Neuronal stem cell (in vitro differentiated cells): ENCODE measurements at regions not wholly inside any gene's neighbourhood (a gene's known extent, or its start where the extent isn't known, plus 50 kb on each side); places are given as distances from the start of the nearest gene placed in this dataset.

Experiments used
- DNase-seq: peaks from one replicate; pipeline ENCODE4 v3.0.0-alpha.2; 2013; ENCODE audit warnings: low spot score
- H2AFZ ChIP-seq: one replicate; pipeline ENCODE4 v1.6.1; 2013; ENCODE audit warnings: mild to moderate bottlenecking, low read length, inconsistent platforms
- H2AK5ac ChIP-seq: 2 replicates; pipeline ENCODE4 v1.6.1; 2013; ENCODE audit warnings: low read depth, mild to moderate bottlenecking, inconsistent platforms, low read length, moderate library complexity, mixed read lengths
- H2BK120ac ChIP-seq: 2 replicates; pipeline ENCODE4 v1.6.1; 2013; ENCODE audit warnings: low read depth, mild to moderate bottlenecking, inconsistent platforms, low read length, moderate library complexity, mixed read lengths
- H2BK12ac ChIP-seq: one replicate; pipeline ENCODE4 v1.6.1; 2013; ENCODE audit warnings: low read length, inconsistent platforms
- H2BK15ac ChIP-seq: 2 replicates; pipeline ENCODE4 v1.6.1; 2013; ENCODE audit warnings: mild to moderate bottlenecking, low read length, inconsistent platforms, mixed read lengths
- H2BK5ac ChIP-seq: one replicate; pipeline ENCODE4 v1.6.1; 2013; ENCODE audit warnings: inconsistent platforms, mild to moderate bottlenecking, low read length, moderate library complexity
- H3K14ac ChIP-seq: one replicate; pipeline ENCODE4 v1.6.1; 2013; ENCODE audit warnings: low read length, inconsistent platforms
- H3K18ac ChIP-seq: 2 replicates; pipeline ENCODE4 v1.6.1; 2013; ENCODE audit warnings: low read length, inconsistent platforms
- H3K23ac ChIP-seq: 2 replicates; pipeline ENCODE4 v1.6.1; 2013; ENCODE audit warnings: low read depth, mild to moderate bottlenecking, mixed read lengths, low read length, inconsistent platforms; ENCODE audit not compliant: poor library complexity
- H3K27ac ChIP-seq: replicated peaks from 3 replicates; pipeline ENCODE4 v1.5.1; 2013; ENCODE audit warnings: low read length, inconsistent platforms
- H3K27me3 ChIP-seq, 3 experiments: 2 replicates each; pipeline ENCODE4 v1.6.1; 2013; ENCODE audit warnings: low read length in 3 of 3, mild to moderate bottlenecking in 2 of 3, inconsistent platforms in 1 of 3, low read depth in 1 of 3, mixed read lengths in 1 of 3, moderate library complexity in 1 of 3; ENCODE audit not compliant: control insufficient read depth in 3 of 3, insufficient read depth in 3 of 3
- H3K36me3 ChIP-seq, 2 donors: replicated peaks in 1 of 2; 2 replicates each; pipeline ENCODE4 v1.6.1; 2013; ENCODE audit warnings: low read length in 2 of 2; ENCODE audit not compliant: control insufficient read depth in 2 of 2, insufficient read depth in 2 of 2
- H3K4ac ChIP-seq: 2 replicates; pipeline ENCODE4 v1.6.1; 2013; ENCODE audit warnings: inconsistent platforms, mild to moderate bottlenecking, low read length, moderate library complexity
- H3K4me1 ChIP-seq, 2 donors: 1 replicate in 1 of 2; 2 replicates in 1 of 2; pipeline ENCODE4 v1.6.1; 2013; ENCODE audit warnings: low read length in 2 of 2, low read depth in 1 of 2; ENCODE audit not compliant: control insufficient read depth in 2 of 2, insufficient read depth in 1 of 2
- H3K4me2 ChIP-seq: one replicate; pipeline ENCODE4 v1.6.1; 2013; ENCODE audit warnings: mild to moderate bottlenecking, low read length, inconsistent platforms; ENCODE audit not compliant: insufficient read depth, poor library complexity, severe bottlenecking
- H3K4me3 ChIP-seq, 2 donors: 2 replicates each; pipeline ENCODE4 v1.5.1; 2013; ENCODE audit warnings: low read length in 2 of 2, mild to moderate bottlenecking in 2 of 2, inconsistent platforms in 1 of 2, moderate library complexity in 1 of 2
- H3K79me1 ChIP-seq: one replicate; pipeline ENCODE4 v1.6.1; 2013; ENCODE audit warnings: low read depth, mild to moderate bottlenecking, inconsistent platforms, low read length, moderate library complexity
- H3K9ac ChIP-seq: one replicate; pipeline ENCODE4 v1.6.1; 2013; ENCODE audit warnings: mild to moderate bottlenecking, low read depth, low read length, inconsistent platforms; ENCODE audit not compliant: poor library complexity
- H3K9me3 ChIP-seq, 2 donors: replicated peaks in 1 of 2; 2 replicates each; pipeline versions ENCODE3 to v1.6.1; 2013; ENCODE audit warnings: low read length in 2 of 2, mild to moderate bottlenecking in 2 of 2, inconsistent platforms in 1 of 2, low read depth in 1 of 2, mixed read lengths in 1 of 2, moderate library complexity in 1 of 2; ENCODE audit not compliant: control insufficient read depth in 2 of 2, insufficient read depth in 1 of 2
- H4K8ac ChIP-seq: one replicate; pipeline ENCODE4 v1.6.1; 2013; ENCODE audit warnings: low read depth, mild to moderate bottlenecking, inconsistent platforms, low read length, moderate library complexity
- H4K91ac ChIP-seq: one replicate; pipeline ENCODE4 v1.6.1; 2013; ENCODE audit warnings: low read length, low read depth, mild to moderate bottlenecking, inconsistent platforms; ENCODE audit not compliant: poor library complexity
- WGBS, 2 donors: extraction: QIAGEN DNeasy Blood & Tissue Kit; methylation state at CpG; one replicate each; pipeline ENCODE4 v1.1.7; 2013; ENCODE audit warnings: missing lambda C conversion rate in 2 of 2, mixed read lengths in 1 of 2; ENCODE audit not compliant: insufficient read length in 2 of 2, insufficient replicate concordance in 1 of 2; ENCODE audit errors: extremely low coverage in 2 of 2; 5-methylcytosine and 5-hydroxymethylcytosine counted together

- 100% methylated on average over 1 of the region's 2 CpGs; no CpG with 5 or more reads in 1 of the 2 donors for WGBS, 2 donors
- Histone ChIP-seq H3K14ac (no peak overlapping the region), H3K18ac (no peak overlapping the region), H3K23ac (no peak overlapping the region), H3K79me1 (no peaks in the 10 kb centered on the region), H4K8ac (no peak overlapping the region), H2AFZ (no peak overlapping the region), H3K27ac (no peak overlapping the region), H2BK12ac (no peak overlapping the region), H2BK5ac (no peak overlapping the region), H3K4ac (no peak overlapping the region), H3K4me1 (no peaks in the 10 kb centered on the region), H3K9me3 (no peaks in the 10 kb centered on the region), H2BK15ac (no peak overlapping the region), H4K91ac (no peak overlapping the region), H3K36me3 (no peaks in the 10 kb centered on the region), H2AK5ac (no peak overlapping the region), H2BK120ac (no peak overlapping the region), H3K4me2 (no peak overlapping the region), H3K9ac (no peak overlapping the region), H3K27me3 (no peaks in the 10 kb centered on the region), H3K4me3 (no peak overlapping the region)
- DNase-seq: no peak
Measured at GRCh38 chr4:63851496-63851895, 557.8 kb downstream of the TECRL start.

GRCh38 chr4:63841266-63841665 lies 568.0 kb downstream of the TECRL start:
- Histone ChIP-seq H3K23ac (no peak overlapping the region), H3K4me3 (no peak overlapping the region), H3K4me2 (no peak overlapping the region), H3K4me1 (no peaks in the 10 kb centered on the region), H2BK5ac (no peak overlapping the region), H2BK15ac (no peak overlapping the region), H3K36me3 (no peaks in the 10 kb centered on the region), H3K79me1 (no peaks in the 10 kb centered on the region), H2AFZ (no peak overlapping the region), H4K91ac (no peak overlapping the region), H3K18ac (no peak overlapping the region), H3K27ac (no peak overlapping the region), H2BK12ac (no peak overlapping the region), H4K8ac (no peak overlapping the region), H3K9me3 (no peaks in the 10 kb centered on the region), H3K14ac (no peak overlapping the region), H3K9ac (no peak overlapping the region), H3K27me3 (no peaks in the 10 kb centered on the region), H2AK5ac (no peak overlapping the region), H3K4ac (no peak overlapping the region), H2BK120ac (no peak overlapping the region)
- no peak for DNase-seq
- WGBS, 2 donors: no CpG with 5 or more reads among the region's 3 CpGs

DNA sequence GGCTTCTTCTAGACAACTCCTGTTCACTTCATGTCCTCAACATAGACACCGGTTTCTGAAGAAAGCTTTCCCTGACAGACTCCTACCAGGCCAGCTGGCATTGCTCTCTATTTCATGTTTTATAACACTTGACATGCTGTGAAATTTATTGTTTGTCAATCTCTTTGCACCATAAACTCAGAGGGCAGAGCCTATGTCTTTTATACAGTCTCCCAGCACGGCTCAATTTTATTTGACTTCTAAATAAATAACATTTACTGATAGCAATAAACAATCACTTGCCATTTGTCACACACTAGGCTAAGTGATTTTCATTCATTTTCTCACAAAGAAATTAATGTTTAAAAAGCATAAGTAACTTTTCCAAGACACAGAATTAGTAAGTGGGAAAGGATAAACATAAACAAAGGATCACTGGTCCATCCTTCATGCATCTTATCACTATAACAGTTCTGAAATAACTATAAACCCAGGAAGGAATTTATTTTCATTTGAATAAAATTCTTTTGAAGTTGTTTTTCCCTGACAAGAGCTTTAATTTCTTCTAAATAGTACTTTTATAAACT lies 577.6 kb downstream of the TECRL start:
- no peak for DNase-seq
- no peaks in the 10 kb centered on the region for H3K9me3 ChIP-seq
- H3K14ac ChIP-seq: no peak overlapping the region
- H3K79me1 ChIP-seq: no peaks in the 10 kb centered on the region
- no peak overlapping the region for H3K4me2 ChIP-seq
- no peak overlapping the region for H3K18ac ChIP-seq
- H4K91ac ChIP-seq: no peak overlapping the region
- no peak overlapping the region for H3K4me3 ChIP-seq
- WGBS, 2 donors: no CpG with 5 or more reads among the region's 2 CpGs
- H2BK12ac ChIP-seq: no peak overlapping the region
- no peaks in the 10 kb centered on the region for H3K4me1 ChIP-seq
- H3K4ac ChIP-seq: no peak overlapping the region
- H2BK15ac ChIP-seq: no peak overlapping the region
- H3K23ac ChIP-seq: no peak overlapping the region
- no peak overlapping the region for H2BK120ac ChIP-seq
- no peak overlapping the region for H2AFZ ChIP-seq
- no peaks in the 10 kb centered on the region for H3K36me3 ChIP-seq
- no peak overlapping the region for H3K27ac ChIP-seq
- H2BK5ac ChIP-seq: no peak overlapping the region
- H3K27me3 ChIP-seq: no peaks in the 10 kb centered on the region
- no peak overlapping the region for H2AK5ac ChIP-seq
- H4K8ac ChIP-seq: no peak overlapping the region
- H3K9ac ChIP-seq: no peak overlapping the region

GRCh38 chr4:63817196-63817865 lies 591.9 kb downstream of the TECRL start:
- Histone ChIP-seq H2AFZ (no peak overlapping the region), H3K18ac (no peak overlapping the region), H3K79me1 (no peaks in the 10 kb centered on the region), H3K36me3 (no peaks in the 10 kb centered on the region), H3K23ac (no peak overlapping the region), H2BK15ac (no peak overlapping the region), H2BK12ac (no peak overlapping the region), H2BK5ac (no peak overlapping the region), H3K4me3 (no peak overlapping the region), H3K14ac (no peak overlapping the region), H3K4me1 (no peaks in the 10 kb centered on the region), H3K4ac (no peak overlapping the region), H2AK5ac (no peak overlapping the region), H4K91ac (no peak overlapping the region), H3K27ac (no peak overlapping the region), H3K27me3 (no peaks in the 10 kb centered on the region), H2BK120ac (no peak overlapping the region), H3K4me2 (no peak overlapping the region), H3K9ac (no peak overlapping the region), H4K8ac (no peak overlapping the region), H3K9me3 (no peaks in the 10 kb centered on the region)
- no peak for DNase-seq
- no CpG with 5 or more reads among the region's 11 CpGs for WGBS, 2 donors
